ENCODE measurements at regions not wholly inside any gene's neighbourhood (a gene's known extent, or its start where the extent isn't known, plus 50 kb on each side); places are given as distances from the start of the nearest gene placed in this dataset.

GRCh38 chr7:20993693-20994092 is 207.0 kb upstream of the SP8 start:
- no peaks in the 10 kb centered on the region for H3K36me3 Mint-ChIP-seq
- Histone ChIP-seq H3K4me1 (ENCODE audit: control insufficient read depth in 1 of 2, insufficient read depth in 2 of 2, low read length in 2 of 2) (no peaks in the 10 kb centered on the region), H3K4me2 (replicated peaks; ENCODE audit: extremely low read depth, low read length, poor library complexity, severe bottlenecking) (no peak overlapping the region), H3K36me3 (replicated peaks in 1 of 2; ENCODE audit: control insufficient read depth in 1 of 2, insufficient read depth in 2 of 2, low read length in 2 of 2) (no peaks in the 10 kb centered on the region), H3K4me3 (replicated peaks in 1 of 3; ENCODE audit: low read depth in 2 of 3, low read length in 3 of 3) (no peak overlapping the region), H3K27me3 (ENCODE audit: control insufficient read depth in 2 of 2, insufficient read depth in 2 of 2, low read length in 2 of 2) (no peaks in the 10 kb centered on the region), H3K9me3 (replicated peaks in 1 of 2; ENCODE audit: control insufficient read depth in 1 of 2, insufficient read depth in 1 of 2, low read length in 2 of 2) (peaks cover 0 to 7% of the 10 kb centered on the region in 2 donors), H3K27ac (ENCODE audit: low read depth in 1 of 2, low read length in 2 of 2) (no peak overlapping the region), H2AFZ (ENCODE audit: insufficient read depth, low read depth, low read length, poor library complexity, severe bottlenecking) (no peak overlapping the region), H4K20me1 (ENCODE audit: insufficient read depth, low read length) (no peaks in the 10 kb centered on the region), H3K9ac (ENCODE audit: insufficient read depth, low read length, poor library complexity, severe bottlenecking) (no peak overlapping the region), H3K79me2 (ENCODE audit: insufficient read depth, low read length) (no peaks in the 10 kb centered on the region)
- H3K9me3 Mint-ChIP-seq = peaks cover 0 to 19% (median 9%) of the 10 kb centered on the region in 7 donors
- intact Hi-C loops (cut with micrococcal nuclease) = no loop called here
- peaks cover 0 to 2% (median 0%) of the 10 kb centered on the region in 3 donors for H3K27me3 Mint-ChIP-seq (ENCODE audit: low read depth in 3 of 3)
- whole genome bisulfite sequencing (ENCODE audit: insufficient coverage) = no CpG with 5 or more reads among the region's 1 CpG
- H3K4me3 Mint-ChIP-seq = no peak overlapping the region
- no peak overlapping the region for H3K27ac Mint-ChIP-seq
- H3K4me1 Mint-ChIP-seq = no peaks in the 10 kb centered on the region
- DNase-seq = no peak
- no peak for TF ChIP-seq CTCF (IDR thresholded peaks at IDR 0.05)

- Histone ChIP-seq H3K27ac (ENCODE audit: low read depth in 1 of 2, low read length in 2 of 2) (no peak overlapping the region), H3K4me2 (replicated peaks; ENCODE audit: extremely low read depth, low read length, poor library complexity, severe bottlenecking) (no peak overlapping the region), H3K4me1 (ENCODE audit: control insufficient read depth in 1 of 2, insufficient read depth in 2 of 2, low read length in 2 of 2) (no peaks in the 10 kb centered on the region), H3K27me3 (ENCODE audit: control insufficient read depth in 2 of 2, insufficient read depth in 2 of 2, low read length in 2 of 2) (no peaks in the 10 kb centered on the region), H3K79me2 (ENCODE audit: insufficient read depth, low read length) (no peaks in the 10 kb centered on the region), H2AFZ (ENCODE audit: insufficient read depth, low read depth, low read length, poor library complexity, severe bottlenecking) (no peak overlapping the region), H4K20me1 (ENCODE audit: insufficient read depth, low read length) (no peaks in the 10 kb centered on the region), H3K4me3 (replicated peaks in 1 of 3; ENCODE audit: low read depth in 2 of 3, low read length in 3 of 3) (no peak overlapping the region), H3K9me3 (replicated peaks in 1 of 2; ENCODE audit: control insufficient read depth in 1 of 2, insufficient read depth in 1 of 2, low read length in 2 of 2) (peaks cover 9 to 16% of the 10 kb centered on the region in 2 donors), H3K36me3 (replicated peaks in 1 of 2; ENCODE audit: control insufficient read depth in 1 of 2, insufficient read depth in 2 of 2, low read length in 2 of 2) (no peaks in the 10 kb centered on the region), H3K9ac (ENCODE audit: insufficient read depth, low read length, poor library complexity, severe bottlenecking) (no peak overlapping the region)
- no peaks in the 10 kb centered on the region for H3K36me3 Mint-ChIP-seq
- TF ChIP-seq CTCF (IDR thresholded peaks at IDR 0.05) = no peak
- peaks cover 4 to 21% (median 16%) of the 10 kb centered on the region in 7 donors for H3K9me3 Mint-ChIP-seq
- H3K4me1 Mint-ChIP-seq = no peaks in the 10 kb centered on the region
- H3K4me3 Mint-ChIP-seq = no peak overlapping the region
- H3K27me3 Mint-ChIP-seq (ENCODE audit: low read depth in 3 of 3) = no peaks in the 10 kb centered on the region
- intact Hi-C loops (cut with micrococcal nuclease) = no loop called here
- no CpG with 5 or more reads among the region's 1 CpG for WGBS (ENCODE audit: insufficient coverage)
- H3K27ac Mint-ChIP-seq = no peak overlapping the region
- no peak for DNase-seq
These were observed 211.6 kb upstream of the SP8 start for GRCh38 chr7:20998309-20998708.

All from CD14-positive monocyte (primary cell).